Tibial artery (tissue), 4 donors: ENCODE measurements at regions not wholly inside any gene's neighbourhood (a gene's known extent, or its start where the extent isn't known, plus 50 kb on each side); places are given as distances from the start of the nearest gene placed in this dataset.

Experiments
- DNase-seq, 2 donors: peaks; one replicate each; pipeline ENCODE4 v3.0.0-alpha.2; 2019
- H3K27ac ChIP-seq, 2 donors: fragments of 200-600 bp; sonication (generic) in 1 of 2; 1 replicate in 1 of 2; 2 replicates in 1 of 2; pipeline ENCODE4 v1.5.1; 2018 to 2019; ENCODE audit warnings: mild to moderate bottlenecking in 1 of 2
- H3K27me3 ChIP-seq, 2 donors: fragments of 200-600 bp; sonication (generic) in 1 of 2; one replicate each; pipeline versions ENCODE4 v1.5.1 to v1.6.0; 2016 to 2019
- H3K36me3 ChIP-seq, 3 donors: fragments of 200-600 bp; sonication (generic) in 2 of 3; one replicate each; pipeline ENCODE4 v1.5.1; 2016 to 2019; ENCODE audit warnings: mild to moderate bottlenecking in 2 of 3
- H3K4me1 ChIP-seq, 4 donors: fragments of 200-600 bp; sonication (generic) in 2 of 4; 1 replicate in 3 of 4; 2 replicates in 1 of 4; pipeline ENCODE4 v1.5.1; 2016 to 2019
- H3K4me3 ChIP-seq, 2 donors: fragments of 200-600 bp; sonication (generic) in 1 of 2; 1 replicate in 1 of 2; 2 replicates in 1 of 2; pipeline ENCODE4 v1.5.1; 2018 to 2019; ENCODE audit warnings: mild to moderate bottlenecking in 2 of 2
- H3K9me3 ChIP-seq, 3 donors: fragments of 200-600 bp; sonication (generic) in 1 of 3; one replicate each; pipeline ENCODE4 v1.5.1; 2016 to 2019
- CTCF ChIP-seq, 2 experiments: fragments of 200-600 bp in 1 of 2; fragments of 450-650 bp in 1 of 2; IDR thresholded peaks; one replicate each; pipeline ENCODE4 v1.5.1; 2017 to 2019; ENCODE audit warnings: antibody characterized with exemption in 2 of 2, mild to moderate bottlenecking in 1 of 2, moderate library complexity in 1 of 2
- intact Hi-C: fragments of 100-400 bp; cut with DNase I; formaldehyde crosslinking; loops from one replicate; pipeline ENCODE4 v1.15.0; 2023; ENCODE audit warnings: low total_unique reads

DNA sequence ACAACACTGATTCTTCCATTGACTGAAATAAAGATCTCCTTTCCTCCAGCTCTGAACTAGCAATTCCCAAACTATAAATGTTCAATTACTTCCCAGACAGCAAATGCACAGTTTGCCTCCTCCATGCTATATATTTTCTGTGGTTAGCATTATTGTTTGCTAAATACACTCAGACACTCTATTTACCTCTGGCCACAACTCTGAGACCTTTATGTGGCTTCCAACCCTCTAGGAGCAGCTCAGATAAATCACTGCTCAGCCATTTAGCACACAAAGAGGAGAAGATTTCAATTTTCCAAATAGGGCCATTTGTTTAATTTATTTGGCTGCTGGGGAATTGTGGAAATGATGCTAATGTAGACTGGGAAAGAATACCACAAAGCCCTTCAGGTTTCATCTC lies 202.0 kb downstream of the SPTSSA start:
- Histone ChIP-seq H3K36me3 (no peaks in the 10 kb centered on the region), H3K4me1 (no peaks in the 10 kb centered on the region), H3K27ac (no peak overlapping the region), H3K4me3 (no peak overlapping the region), H3K27me3 (no peaks in the 10 kb centered on the region), H3K9me3 (no peaks in the 10 kb centered on the region)
- no peak for DNase-seq
- no peak for TF ChIP-seq CTCF (IDR thresholded peaks at IDR 0.05)
- intact Hi-C loops: no loop called here

- no peak for DNase-seq
- H3K27me3 ChIP-seq: no peaks in the 10 kb centered on the region
- no peak overlapping the region for H3K4me3 ChIP-seq
- H3K27ac ChIP-seq: no peak overlapping the region
- H3K9me3 ChIP-seq: no peaks in the 10 kb centered on the region
- no peak for TF ChIP-seq CTCF (IDR thresholded peaks at IDR 0.05)
- no peaks in the 10 kb centered on the region for H3K4me1 ChIP-seq
- intact Hi-C loops: no loop called here
- H3K36me3 ChIP-seq: no peaks in the 10 kb centered on the region
These were observed 203.7 kb downstream of the SPTSSA start for GRCh38 chr14:34258318-34258717.

DNA sequence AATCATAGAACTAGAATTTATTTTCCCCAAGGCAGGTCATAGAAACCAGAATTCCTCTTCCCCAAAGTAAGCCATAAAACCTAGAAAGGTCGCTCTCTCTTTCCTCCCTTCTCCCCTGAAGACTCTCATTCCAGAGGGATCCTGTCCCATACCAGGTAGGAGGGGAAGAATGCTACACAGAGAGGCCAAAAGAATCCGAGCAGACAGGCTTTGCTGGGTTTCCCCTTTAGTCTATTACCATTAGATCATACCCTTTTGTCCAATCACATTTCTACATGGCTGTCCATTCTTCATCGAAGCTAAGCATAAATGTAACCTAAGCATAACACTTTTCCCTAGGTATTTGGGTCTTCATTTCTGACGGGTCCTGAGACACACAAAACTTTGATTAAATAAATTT lies 204.5 kb downstream of the SPTSSA start:
- no peak overlapping the region for H3K27ac ChIP-seq
- intact Hi-C loops: no loop called here
- no peak overlapping the region for H3K4me3 ChIP-seq
- H3K27me3 ChIP-seq: no peaks in the 10 kb centered on the region
- H3K9me3 ChIP-seq: no peaks in the 10 kb centered on the region
- DNase-seq: no peak
- no peaks in the 10 kb centered on the region for H3K36me3 ChIP-seq
- no peak for TF ChIP-seq CTCF (IDR thresholded peaks at IDR 0.05)
- no peaks in the 10 kb centered on the region for H3K4me1 ChIP-seq

DNA sequence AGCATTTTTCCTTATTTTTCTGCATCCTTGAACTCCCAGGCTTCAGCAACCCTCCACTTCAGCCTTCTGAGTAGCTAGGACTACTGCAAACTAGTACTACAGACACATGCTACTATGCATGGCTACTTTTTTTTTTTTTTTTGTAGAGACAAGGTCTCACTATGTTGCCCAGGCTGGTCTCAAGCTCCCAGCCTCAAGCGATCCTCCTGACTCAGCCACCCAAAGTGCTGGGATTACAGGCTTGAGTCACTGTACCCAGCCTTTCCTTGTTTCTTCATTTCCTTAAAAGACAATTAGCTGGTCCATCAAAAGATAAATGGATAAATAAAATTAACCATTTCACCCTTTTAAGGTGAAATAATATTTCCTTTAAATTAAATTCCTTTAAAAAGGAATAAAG lies 205.8 kb downstream of the SPTSSA start:
- no peaks in the 10 kb centered on the region for H3K9me3 ChIP-seq
- no peaks in the 10 kb centered on the region for H3K4me1 ChIP-seq
- no peaks in the 10 kb centered on the region for H3K36me3 ChIP-seq
- no peak overlapping the region for H3K27ac ChIP-seq
- DNase-seq: no peak
- intact Hi-C loops: no loop called here
- no peaks in the 10 kb centered on the region for H3K27me3 ChIP-seq
- no peak for TF ChIP-seq CTCF (IDR thresholded peaks at IDR 0.05)
- no peak overlapping the region for H3K4me3 ChIP-seq

- intact Hi-C loops: no loop called here
- TF ChIP-seq CTCF (IDR thresholded peaks at IDR 0.05): no peak
- H3K4me3 ChIP-seq: no peak overlapping the region
- no peak for DNase-seq
- no peaks in the 10 kb centered on the region for H3K9me3 ChIP-seq
- H3K4me1 ChIP-seq: no peaks in the 10 kb centered on the region
- H3K36me3 ChIP-seq: no peaks in the 10 kb centered on the region
- H3K27ac ChIP-seq: no peak overlapping the region
- no peaks in the 10 kb centered on the region for H3K27me3 ChIP-seq
These were observed 207.5 kb downstream of the SPTSSA start for GRCh38 chr14:34254571-34254970.

- Histone ChIP-seq H3K9me3 (no peaks in the 10 kb centered on the region), H3K27ac (no peak overlapping the region), H3K4me3 (no peak overlapping the region), H3K36me3 (no peaks in the 10 kb centered on the region), H3K27me3 (no peaks in the 10 kb centered on the region), H3K4me1 (no peaks in the 10 kb centered on the region)
- TF ChIP-seq CTCF (IDR thresholded peaks at IDR 0.05): no peak
- intact Hi-C loops: no loop called here
- no peak for DNase-seq
These were observed 208.0 kb downstream of the SPTSSA start for GRCh38 chr14:34254031-34254430.
